Mesothelial cell of epicardium (in vitro differentiated cells): ENCODE measurements at regions not wholly inside any gene's neighbourhood (a gene's known extent, or its start where the extent isn't known, plus 50 kb on each side); places are given as distances from the start of the nearest gene placed in this dataset.

Experiments used
- DNase-seq, 2 experiments: peaks; one replicate each; pipeline ENCODE4 v3.0.0; 2021; ENCODE audit warnings: low spot score in 2 of 2; ENCODE audit not compliant: unreplicated experiment in 2 of 2
- H3K27ac Mint-ChIP-seq: 2 replicates; pipeline ENCODE4 v1.8.0; 2021; ENCODE audit warnings: mixed read lengths
- H3K27me3 Mint-ChIP-seq: 2 replicates; pipeline ENCODE4 v1.8.0; 2021; ENCODE audit warnings: low read depth, mixed read lengths
- H3K36me3 Mint-ChIP-seq: 2 replicates; pipeline ENCODE4 v1.8.0; 2021; ENCODE audit warnings: mixed read lengths
- H3K4me1 Mint-ChIP-seq: 2 replicates; pipeline ENCODE4 v1.8.0; 2021; ENCODE audit warnings: mixed read lengths
- H3K4me3 Mint-ChIP-seq: 2 replicates; pipeline ENCODE4 v1.8.0; 2021; ENCODE audit warnings: mild to moderate bottlenecking, moderate library complexity, mixed read lengths
- H3K9me3 Mint-ChIP-seq: 2 replicates; pipeline ENCODE4 v1.8.0; 2021; ENCODE audit warnings: mixed read lengths
- CTCF ChIP-seq: fragments of 200-600 bp; sonication (generic); IDR thresholded peaks from one replicate; pipeline ENCODE4 v1.5.0; 2021; ENCODE audit warnings: antibody characterized with exemption; ENCODE audit not compliant: unreplicated experiment

GRCh38 chr7:69177941-69178494 lies 420.3 kb upstream of the AUTS2 start:
- Mint-ChIP-seq H3K9me3 (peaks cover 4% of the 10 kb centered on the region), H3K4me1 (peaks cover 9% of the 10 kb centered on the region), H3K36me3 (no peaks in the 10 kb centered on the region), H3K4me3 (no peak overlapping the region), H3K27me3 (no peaks in the 10 kb centered on the region), H3K27ac (no peak overlapping the region)
- DNase-seq: no peak
- TF ChIP-seq CTCF: no peak

GRCh38 chr7:69180662-69181061 lies 417.6 kb upstream of the AUTS2 start:
- Mint-ChIP-seq H3K27me3 (no peaks in the 10 kb centered on the region), H3K4me3 (no peak overlapping the region), H3K4me1 (peaks cover 9% of the 10 kb centered on the region), H3K27ac (no peak overlapping the region), H3K36me3 (no peaks in the 10 kb centered on the region), H3K9me3 (no peaks in the 10 kb centered on the region)
- TF ChIP-seq CTCF: no peak
- no peak for DNase-seq

- peaks cover 3% of the 10 kb centered on the region for H3K4me1 Mint-ChIP-seq
- peaks cover 4% of the 10 kb centered on the region for H3K9me3 Mint-ChIP-seq
- H3K36me3 Mint-ChIP-seq: no peaks in the 10 kb centered on the region
- DNase-seq: no peak
- H3K4me3 Mint-ChIP-seq: no peak overlapping the region
- H3K27me3 Mint-ChIP-seq: no peaks in the 10 kb centered on the region
- no peak overlapping the region for H3K27ac Mint-ChIP-seq
- TF ChIP-seq CTCF: no peak
Observed at GRCh38 chr7:69182596-69183467, 415.4 kb upstream of the AUTS2 start.

GRCh38 chr7:69184339-69184738 lies 413.9 kb upstream of the AUTS2 start:
- Mint-ChIP-seq H3K4me3 (no peak overlapping the region), H3K27me3 (no peaks in the 10 kb centered on the region), H3K9me3 (peaks cover 4% of the 10 kb centered on the region), H3K36me3 (no peaks in the 10 kb centered on the region), H3K27ac (no peak overlapping the region), H3K4me1 (no peaks in the 10 kb centered on the region)
- no peak for TF ChIP-seq CTCF
- DNase-seq: no peak

GRCh38 chr7:69185170-69185569 lies 413.1 kb upstream of the AUTS2 start:
- TF ChIP-seq CTCF: no peak
- no peaks in the 10 kb centered on the region for H3K36me3 Mint-ChIP-seq
- H3K9me3 Mint-ChIP-seq: peaks cover 4% of the 10 kb centered on the region
- H3K4me1 Mint-ChIP-seq: no peaks in the 10 kb centered on the region
- no peak overlapping the region for H3K4me3 Mint-ChIP-seq
- H3K27me3 Mint-ChIP-seq: no peaks in the 10 kb centered on the region
- DNase-seq: no peak
- no peak overlapping the region for H3K27ac Mint-ChIP-seq
